ENCODE measurements at regions not wholly inside any gene's neighbourhood (a gene's known extent, or its start where the extent isn't known, plus 50 kb on each side); places are given as distances from the start of the nearest gene placed in this dataset.

- no peak for DNase-seq
- H3K36me3 Mint-ChIP-seq (ENCODE audit: insufficient read depth): no peaks in the 10 kb centered on the region
- no peaks in the 10 kb centered on the region for H3K27me3 Mint-ChIP-seq (ENCODE audit: low read depth)
- H3K4me3 Mint-ChIP-seq: no peak overlapping the region
- H3K4me1 Mint-ChIP-seq (ENCODE audit: low read depth): no peaks in the 10 kb centered on the region
- ATAC-seq: no peak
- H3K9me3 Mint-ChIP-seq: peaks cover 5% of the 10 kb centered on the region
These were observed 1244.1 kb upstream of the CDH6 start for GRCh38 chr5:29949301-29949872.

- H3K27me3 Mint-ChIP-seq (ENCODE audit: low read depth): no peaks in the 10 kb centered on the region
- DNase-seq: no peak
- no peak for ATAC-seq
- no peak overlapping the region for H3K4me3 Mint-ChIP-seq
- H3K9me3 Mint-ChIP-seq: peaks cover 6% of the 10 kb centered on the region
- H3K4me1 Mint-ChIP-seq (ENCODE audit: low read depth): no peaks in the 10 kb centered on the region
- no peaks in the 10 kb centered on the region for H3K36me3 Mint-ChIP-seq (ENCODE audit: insufficient read depth)
These were observed 1249.2 kb upstream of the CDH6 start for GRCh38 chr5:29944327-29944726.

- Mint-ChIP-seq H3K36me3 (ENCODE audit: insufficient read depth) (no peaks in the 10 kb centered on the region), H3K27me3 (ENCODE audit: low read depth) (no peaks in the 10 kb centered on the region), H3K4me1 (ENCODE audit: low read depth) (no peaks in the 10 kb centered on the region), H3K4me3 (no peak overlapping the region), H3K9me3 (peaks cover 6% of the 10 kb centered on the region)
- DNase-seq (no peak), ATAC-seq (no peak)
These were observed 1251.4 kb upstream of the CDH6 start for GRCh38 chr5:29942089-29942488.

DNA sequence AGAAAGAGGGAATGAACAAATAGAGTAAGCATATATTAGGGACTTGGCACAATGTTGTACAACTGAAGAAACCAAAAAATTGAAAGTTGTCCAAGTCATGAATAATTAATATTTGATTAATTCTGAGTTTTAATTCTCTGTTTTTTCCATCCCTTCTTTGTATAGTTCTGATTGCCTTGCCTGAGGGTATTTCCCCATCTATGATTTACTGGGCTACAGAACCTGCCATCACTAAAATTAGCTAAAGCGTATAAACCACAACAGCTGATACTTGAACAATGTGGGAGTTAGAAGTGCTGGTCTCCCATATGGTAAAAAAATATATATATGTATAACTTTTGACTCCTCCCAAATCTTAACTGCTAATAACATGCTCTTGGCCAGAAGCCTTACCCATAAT lies 1253.5 kb upstream of the CDH6 start:
- Mint-ChIP-seq H3K36me3 (ENCODE audit: insufficient read depth) (no peaks in the 10 kb centered on the region), H3K27me3 (ENCODE audit: low read depth) (no peaks in the 10 kb centered on the region), H3K9me3 (peaks cover 6% of the 10 kb centered on the region)

DNA sequence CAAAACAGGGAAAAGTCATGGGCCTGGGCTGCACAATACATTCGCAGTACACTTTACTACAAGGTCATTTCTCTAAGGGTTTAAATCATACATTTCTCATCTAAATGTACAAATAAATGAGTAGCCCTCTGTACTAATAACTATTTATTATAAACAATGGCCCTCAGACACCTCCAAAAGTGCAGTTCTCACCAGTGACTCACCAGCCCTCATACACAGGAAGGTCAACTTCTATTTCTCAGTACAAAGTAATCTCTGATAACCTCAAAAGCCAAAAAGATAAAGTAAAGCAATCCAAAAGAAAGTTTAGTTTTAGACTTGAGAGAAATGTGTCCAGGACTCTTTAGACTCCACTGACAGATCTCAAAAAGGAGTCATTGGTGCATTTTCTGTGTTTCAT lies 1258.1 kb upstream of the CDH6 start:
- Mint-ChIP-seq H3K4me3 (no peak overlapping the region), H3K9me3 (no peaks in the 10 kb centered on the region), H3K4me1 (ENCODE audit: low read depth) (no peaks in the 10 kb centered on the region), H3K27me3 (ENCODE audit: low read depth) (no peaks in the 10 kb centered on the region), H3K36me3 (ENCODE audit: insufficient read depth) (no peaks in the 10 kb centered on the region)
- DNase-seq (no peak), ATAC-seq (no peak)

More for the DNA sequence above, 1253.5 kb upstream of the CDH6 start:
- no peak for DNase-seq
- Mint-ChIP-seq H3K4me3 (no peak overlapping the region), H3K4me1 (ENCODE audit: low read depth) (no peaks in the 10 kb centered on the region)
- ATAC-seq: no peak

GRCh38 chr5:29930316-29930715 lies 1263.2 kb upstream of the CDH6 start:
- Mint-ChIP-seq H3K4me3 (no peak overlapping the region), H3K9me3 (peaks cover 8% of the 10 kb centered on the region), H3K4me1 (ENCODE audit: low read depth) (no peaks in the 10 kb centered on the region), H3K27me3 (ENCODE audit: low read depth) (no peaks in the 10 kb centered on the region), H3K36me3 (ENCODE audit: insufficient read depth) (no peaks in the 10 kb centered on the region)
- no peak for DNase-seq
- ATAC-seq: no peak

- Mint-ChIP-seq H3K36me3 (ENCODE audit: insufficient read depth) (no peaks in the 10 kb centered on the region), H3K4me3 (no peak overlapping the region), H3K4me1 (ENCODE audit: low read depth) (no peaks in the 10 kb centered on the region), H3K9me3 (peaks cover 12% of the 10 kb centered on the region), H3K27me3 (ENCODE audit: low read depth) (no peaks in the 10 kb centered on the region)
- ATAC-seq (no peak), DNase-seq (no peak)
These were observed 1269.4 kb upstream of the CDH6 start for GRCh38 chr5:29924107-29924506.

DNA sequence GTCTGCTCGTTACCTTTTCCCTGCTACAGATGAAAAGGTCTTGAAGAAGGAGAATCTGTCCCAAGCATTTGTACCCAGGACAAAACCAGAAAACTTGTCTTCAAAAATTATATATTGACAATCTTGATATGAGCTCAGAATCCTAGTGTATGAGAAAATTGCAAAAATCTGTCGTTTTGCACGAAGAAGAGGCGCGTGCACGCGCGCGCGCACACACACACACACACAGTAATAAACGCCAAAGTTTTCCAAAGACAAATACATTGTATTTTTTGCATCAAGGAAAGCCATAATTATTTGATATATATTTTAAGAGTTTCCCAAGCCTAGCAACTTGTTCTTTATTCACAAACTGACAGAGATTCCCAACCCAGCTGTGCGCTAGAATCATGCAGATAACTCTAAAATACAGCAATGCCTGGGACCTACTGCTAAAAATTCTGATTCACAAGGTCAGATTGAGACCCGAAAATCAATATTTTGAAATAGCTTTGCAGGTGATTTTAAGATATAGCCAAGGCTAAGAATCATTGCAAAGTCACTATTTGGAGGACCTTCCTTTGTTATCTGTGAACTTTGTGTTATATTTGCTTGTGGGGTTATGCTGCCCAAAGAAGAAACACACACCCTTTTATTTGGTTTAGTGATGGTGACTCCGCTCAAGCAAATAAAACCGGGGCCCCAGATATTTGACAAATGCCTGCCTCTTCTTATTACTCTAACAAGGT lies 1287.7 kb upstream of the CDH6 start:
- no peaks in the 10 kb centered on the region for H3K4me1 Mint-ChIP-seq (ENCODE audit: low read depth)
- no peaks in the 10 kb centered on the region for H3K36me3 Mint-ChIP-seq (ENCODE audit: insufficient read depth)
- no peaks in the 10 kb centered on the region for H3K27me3 Mint-ChIP-seq (ENCODE audit: low read depth)
- peaks cover 19% of the 10 kb centered on the region for H3K9me3 Mint-ChIP-seq
- no peak overlapping the region for H3K4me3 Mint-ChIP-seq
- no peak for DNase-seq
- ATAC-seq: no peak

- DNase-seq (no peak), ATAC-seq (no peak)
- Mint-ChIP-seq H3K4me1 (ENCODE audit: low read depth) (no peaks in the 10 kb centered on the region), H3K4me3 (no peak overlapping the region), H3K27me3 (ENCODE audit: low read depth) (no peaks in the 10 kb centered on the region), H3K36me3 (ENCODE audit: insufficient read depth) (no peaks in the 10 kb centered on the region), H3K9me3 (peaks cover 11% of the 10 kb centered on the region)
These were observed 1290.6 kb upstream of the CDH6 start for GRCh38 chr5:29902859-29903258.

DNA sequence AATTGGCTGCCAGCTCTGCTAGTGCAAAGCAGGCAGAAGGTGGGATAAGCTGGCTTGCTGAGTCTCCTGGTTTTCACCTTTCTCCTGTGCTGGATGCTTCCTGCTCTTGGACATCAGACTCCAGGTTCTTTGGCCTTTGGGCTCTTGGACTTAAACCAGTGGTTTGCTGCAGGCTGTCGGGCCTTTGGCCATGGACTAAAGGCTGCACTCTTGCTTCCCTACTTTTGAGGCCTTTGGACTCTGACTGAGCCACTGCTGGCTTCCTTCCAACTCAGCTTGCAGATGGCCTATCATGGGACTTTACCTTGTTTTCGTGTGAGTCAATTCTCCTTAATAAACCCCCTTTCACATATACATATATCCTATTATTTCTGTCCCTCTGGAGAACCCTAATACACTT lies 1293.9 kb upstream of the CDH6 start:
- Mint-ChIP-seq H3K9me3 (peaks cover 15% of the 10 kb centered on the region), H3K36me3 (ENCODE audit: insufficient read depth) (no peaks in the 10 kb centered on the region), H3K27me3 (ENCODE audit: low read depth) (no peaks in the 10 kb centered on the region), H3K4me3 (no peak overlapping the region), H3K4me1 (ENCODE audit: low read depth) (no peaks in the 10 kb centered on the region)
- no peak for DNase-seq
- ATAC-seq: no peak

DNA sequence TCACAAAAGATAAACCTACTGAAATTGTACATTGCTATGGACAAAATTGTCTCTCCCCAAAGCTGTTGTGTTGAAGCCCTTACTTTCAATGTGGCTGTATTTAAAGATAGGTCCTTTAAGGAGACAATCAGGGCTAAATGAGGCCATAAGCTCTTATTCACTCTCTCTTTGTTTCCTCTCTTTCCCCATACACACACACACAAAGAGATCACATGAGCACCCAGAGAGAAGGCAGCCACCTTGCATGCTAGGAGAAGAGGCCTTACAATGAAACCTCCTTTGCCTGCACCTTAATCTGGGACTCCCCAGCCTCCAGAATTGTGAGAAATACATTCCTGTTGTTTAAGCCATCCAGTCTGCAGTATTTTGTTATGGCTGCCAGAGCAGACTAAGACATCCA lies 1295.6 kb upstream of the CDH6 start:
- no peak overlapping the region for H3K4me3 Mint-ChIP-seq
- H3K9me3 Mint-ChIP-seq: peaks cover 15% of the 10 kb centered on the region
- H3K27me3 Mint-ChIP-seq (ENCODE audit: low read depth): no peaks in the 10 kb centered on the region
- DNase-seq (no peak), ATAC-seq (no peak)
- no peaks in the 10 kb centered on the region for H3K4me1 Mint-ChIP-seq (ENCODE audit: low read depth)
- H3K36me3 Mint-ChIP-seq (ENCODE audit: insufficient read depth): no peaks in the 10 kb centered on the region

GRCh38 chr5:29896646-29897045 lies 1296.8 kb upstream of the CDH6 start:
- ATAC-seq: no peak
- no peak for DNase-seq
- Mint-ChIP-seq H3K9me3 (peaks cover 15% of the 10 kb centered on the region), H3K36me3 (ENCODE audit: insufficient read depth) (no peaks in the 10 kb centered on the region), H3K4me3 (no peak overlapping the region), H3K27me3 (ENCODE audit: low read depth) (no peaks in the 10 kb centered on the region), H3K4me1 (ENCODE audit: low read depth) (no peaks in the 10 kb centered on the region)

- H3K9me3 Mint-ChIP-seq: peaks cover 15% of the 10 kb centered on the region
- no peak for DNase-seq
- H3K4me1 Mint-ChIP-seq (ENCODE audit: low read depth): no peaks in the 10 kb centered on the region
- no peak overlapping the region for H3K4me3 Mint-ChIP-seq
- no peaks in the 10 kb centered on the region for H3K27me3 Mint-ChIP-seq (ENCODE audit: low read depth)
- no peaks in the 10 kb centered on the region for H3K36me3 Mint-ChIP-seq (ENCODE audit: insufficient read depth)
- ATAC-seq: no peak
These were observed 1298.8 kb upstream of the CDH6 start for GRCh38 chr5:29894668-29895067.

DNA sequence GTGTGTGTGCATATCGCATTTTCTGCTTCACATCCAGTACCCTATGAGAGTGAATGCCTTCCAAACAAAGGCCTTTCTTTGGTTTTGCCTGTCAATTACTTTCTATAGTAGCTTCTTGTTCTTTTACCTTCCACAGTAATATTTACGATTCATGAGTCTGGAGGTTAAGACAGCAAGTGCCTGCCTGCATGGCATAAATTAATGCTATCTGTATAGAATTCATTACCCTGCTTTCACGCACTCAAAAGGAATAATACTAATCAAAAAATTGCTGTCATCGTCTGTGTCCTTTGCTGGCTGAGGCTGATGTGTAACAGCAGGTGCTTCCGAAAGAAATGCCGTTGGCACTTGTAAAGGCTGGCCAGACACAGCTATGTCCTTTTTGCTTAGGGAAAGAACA lies 1304.4 kb upstream of the CDH6 start:
- no peak for ATAC-seq

DNA sequence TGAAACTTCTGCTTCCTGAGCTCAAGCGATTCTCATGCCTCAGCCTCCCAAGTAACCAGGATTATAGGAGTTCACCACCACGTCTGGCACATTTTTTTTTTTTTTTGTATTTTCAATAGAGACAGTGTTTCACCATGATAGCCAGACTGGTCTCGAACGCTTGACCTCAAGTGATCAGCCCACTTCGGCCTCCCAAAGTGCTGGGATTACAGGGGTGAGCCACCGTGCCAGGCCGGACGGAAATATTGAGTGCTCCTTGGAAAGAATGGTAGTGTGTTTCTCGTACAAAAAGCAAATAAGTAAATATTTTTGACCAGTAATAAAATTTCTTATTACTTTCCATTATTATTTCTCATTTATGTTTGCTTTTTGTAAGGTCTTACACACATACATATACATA lies 1307.9 kb upstream of the CDH6 start:
- ATAC-seq (no peak), DNase-seq (no peak)
- H3K9me3 Mint-ChIP-seq: peaks cover 16% of the 10 kb centered on the region
- H3K36me3 Mint-ChIP-seq (ENCODE audit: insufficient read depth): no peaks in the 10 kb centered on the region
- H3K4me1 Mint-ChIP-seq (ENCODE audit: low read depth): no peaks in the 10 kb centered on the region
- no peaks in the 10 kb centered on the region for H3K27me3 Mint-ChIP-seq (ENCODE audit: low read depth)
- no peak overlapping the region for H3K4me3 Mint-ChIP-seq

More for the DNA sequence above, 1304.4 kb upstream of the CDH6 start:
- no peak overlapping the region for H3K4me3 Mint-ChIP-seq
- H3K27me3 Mint-ChIP-seq (ENCODE audit: low read depth): no peaks in the 10 kb centered on the region
- H3K4me1 Mint-ChIP-seq (ENCODE audit: low read depth): no peaks in the 10 kb centered on the region
- H3K9me3 Mint-ChIP-seq: peaks cover 10% of the 10 kb centered on the region
- DNase-seq: no peak
- no peaks in the 10 kb centered on the region for H3K36me3 Mint-ChIP-seq (ENCODE audit: insufficient read depth)

Measured in activated T-cell treated with anti-CD3 and anti-CD28 coated beads, Interleukin-2, amount 50 U/mL, for 4 hours (primary cell).